D721Med (cell line): ENCODE measurements at regions not wholly inside any gene's neighbourhood (a gene's known extent, or its start where the extent isn't known, plus 50 kb on each side); places are given as distances from the start of the nearest gene placed in this dataset.
A peak's percentile ranks its signal among the peaks of the same experiment; 100 is the strongest.

Source experiments
- DNase-seq: peaks from one replicate; pipeline ENCODE4 v3.0.0; 2011; ENCODE audit warnings: low spot score; ENCODE audit not compliant: insufficient read length
- FAIRE-seq: peaks from 2 replicates; lab custom pipeline; 2011; peaks lifted over from hg19 to GRCh38; lab: Jason Lieb, UNC
- CTCF ChIP-seq: IDR thresholded peaks from 2 replicates; pipeline ENCODE4 v1.5.1; 2012; ENCODE audit warnings: mild to moderate bottlenecking, control low read depth; ENCODE audit not compliant: insufficient read depth; ENCODE audit errors: missing control alignments

- no peak for TF ChIP-seq CTCF
- FAIRE-seq (no peak), DNase-seq (no peak)
Observed at GRCh38 chr3:16741103-16741758, 136.0 kb upstream of the DAZL start.

- no peak for FAIRE-seq
- no peak for TF ChIP-seq CTCF
- DNase-seq = no peak
Observed at GRCh38 chr3:16741890-16742289, 136.7 kb upstream of the DAZL start.

- no peak for FAIRE-seq
- no peak for TF ChIP-seq CTCF
- no peak for DNase-seq
Observed at GRCh38 chr3:16743276-16743675, 138.1 kb upstream of the DAZL start.

GRCh38 chr3:16759227-16759903 is 125.4 kb upstream of the PLCL2 start:
- DNase-seq = no peak
- no peak for TF ChIP-seq CTCF

GRCh38 chr3:16761571-16761970 is 123.2 kb upstream of the PLCL2 start:
- TF ChIP-seq CTCF = no peak
- FAIRE-seq (no peak), DNase-seq (no peak)

More at GRCh38 chr3:16759227-16759903, 125.4 kb upstream of the PLCL2 start:
- no peak for FAIRE-seq

- DNase-seq (no peak), FAIRE-seq (no peak)
- no peak for TF ChIP-seq CTCF
Observed at GRCh38 chr3:16765661-16766060, 119.1 kb upstream of the PLCL2 start.

GRCh38 chr3:16767006-16767405 is 117.7 kb upstream of the PLCL2 start:
- peak; percentile 7 for TF ChIP-seq CTCF
- DNase-seq (no peak), FAIRE-seq (no peak)
